Esophagus mucosa (tissue), 1 donor: ENCODE measurements at regions not wholly inside any gene's neighbourhood (a gene's known extent, or its start where the extent isn't known, plus 50 kb on each side); places are given as distances from the start of the nearest gene placed in this dataset.

Source experiments
- ATAC-seq: fragments of 200-7000 bp; cut with Tn5 transposase; one replicate; pipeline ENCODE4 v1.9.1; 2020
- donor health status: DM: yes; HTN: yes; CAD: no.

DNA sequence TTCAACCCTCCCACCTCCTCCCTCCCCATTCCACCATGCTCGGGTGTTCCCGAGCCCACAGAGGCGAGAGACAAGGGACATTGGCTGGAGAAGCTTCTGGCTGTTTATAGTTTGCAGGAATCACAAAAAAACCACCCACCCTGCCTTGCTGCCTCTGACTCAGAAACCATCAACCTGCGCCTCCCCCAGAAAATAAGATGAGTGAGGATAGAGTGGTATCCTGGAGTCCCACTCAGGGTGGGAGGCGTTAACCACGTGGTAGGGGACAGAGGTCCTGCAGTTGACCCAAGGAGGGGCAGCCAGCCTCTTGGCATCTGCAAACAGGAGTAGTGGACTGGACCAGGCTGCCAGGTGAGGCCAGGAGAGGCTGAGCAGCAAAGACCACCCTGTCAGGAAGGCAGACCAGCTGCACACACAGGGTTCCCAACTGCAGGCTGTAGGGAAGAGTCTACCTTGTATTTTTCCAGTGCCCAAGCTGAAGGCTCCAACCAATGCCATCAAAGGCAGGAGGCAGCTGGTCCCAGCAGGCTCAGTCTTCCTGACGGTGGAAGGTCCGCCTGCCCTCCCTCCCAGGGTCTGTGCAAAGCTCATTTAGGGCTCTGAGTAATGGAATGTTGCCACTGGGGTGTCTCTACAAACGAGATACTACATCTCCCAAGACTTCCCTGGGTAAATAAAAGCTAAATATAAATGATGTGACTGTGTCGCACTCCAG is 201.5 kb upstream of the TNRC6C start:
- ATAC-seq = no peak

DNA sequence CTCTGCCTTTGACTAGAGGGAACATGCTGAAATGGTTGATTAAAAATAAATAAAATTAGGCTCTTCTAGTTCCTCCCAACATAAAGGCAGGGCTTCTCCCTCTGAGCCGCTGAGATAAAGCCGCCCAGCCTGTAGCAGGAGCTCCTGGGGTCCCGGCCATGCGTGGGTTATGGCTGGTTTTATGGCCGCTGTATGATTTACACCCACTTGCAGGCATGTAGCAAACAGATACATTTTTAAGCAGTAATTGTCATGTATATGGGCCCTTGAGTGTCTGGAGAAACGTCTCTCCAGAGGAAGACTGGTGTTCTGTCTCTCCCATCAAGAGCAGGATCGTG is 201.0 kb upstream of the TNRC6C start:
- no peak for ATAC-seq

DNA sequence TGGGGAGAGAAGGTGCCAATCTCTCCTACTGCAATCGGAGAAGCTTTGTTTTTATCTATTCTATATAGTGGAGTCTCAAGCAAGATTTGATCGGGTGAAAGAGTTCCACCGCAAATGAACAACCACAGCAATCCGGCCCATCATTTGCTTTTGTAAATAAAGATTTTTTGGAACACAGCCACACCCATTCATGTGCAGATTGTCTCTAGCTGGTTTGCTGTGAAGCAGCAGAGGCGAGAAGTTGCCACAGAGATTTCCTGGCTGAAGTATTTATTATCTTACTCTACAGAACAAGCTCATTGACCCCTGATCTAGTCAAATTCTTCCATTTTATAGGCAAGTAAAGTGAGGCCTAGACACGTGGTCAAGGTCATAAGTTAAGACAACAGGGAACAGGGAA is 195.5 kb upstream of the TNRC6C start:
- no peak for ATAC-seq

DNA sequence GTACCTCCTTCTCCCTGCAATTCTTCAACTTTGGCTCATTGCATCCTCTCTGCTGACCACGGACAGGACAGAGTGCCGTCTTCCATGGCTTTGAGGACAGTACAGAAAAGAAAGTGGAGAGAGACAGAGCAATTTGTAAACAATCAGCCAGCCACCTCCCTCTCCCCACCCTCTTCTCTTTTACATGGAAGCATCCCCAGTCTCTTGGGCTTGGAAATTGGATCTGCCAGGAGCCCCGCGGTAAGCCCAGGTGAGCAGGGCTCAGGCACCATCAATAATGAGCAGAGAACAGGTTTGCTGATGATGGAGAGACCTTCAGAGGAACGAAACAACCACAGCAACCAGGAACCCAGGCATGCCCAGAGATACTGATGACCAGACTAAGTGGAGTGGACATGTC is 194.9 kb upstream of the TNRC6C start:
- ATAC-seq = no peak

DNA sequence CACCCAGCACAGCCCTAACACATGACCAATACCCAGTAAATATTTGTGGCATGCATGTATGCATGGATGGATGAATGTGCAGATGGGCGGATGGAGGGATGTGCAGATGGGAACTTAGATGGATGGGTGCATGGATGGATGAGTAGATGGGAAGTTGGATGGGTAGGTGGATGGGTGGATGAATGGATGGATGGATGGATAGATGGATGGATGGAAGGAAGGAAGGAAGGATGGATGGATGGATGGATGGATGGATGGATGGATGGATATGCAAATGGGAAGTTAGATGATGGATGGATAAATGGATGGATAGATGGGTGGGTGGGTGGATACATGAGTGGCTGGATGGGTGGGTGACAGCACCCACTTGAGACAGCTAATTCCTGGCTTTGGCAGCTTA is 193.2 kb upstream of the TNRC6C start:
- ATAC-seq = no peak

DNA sequence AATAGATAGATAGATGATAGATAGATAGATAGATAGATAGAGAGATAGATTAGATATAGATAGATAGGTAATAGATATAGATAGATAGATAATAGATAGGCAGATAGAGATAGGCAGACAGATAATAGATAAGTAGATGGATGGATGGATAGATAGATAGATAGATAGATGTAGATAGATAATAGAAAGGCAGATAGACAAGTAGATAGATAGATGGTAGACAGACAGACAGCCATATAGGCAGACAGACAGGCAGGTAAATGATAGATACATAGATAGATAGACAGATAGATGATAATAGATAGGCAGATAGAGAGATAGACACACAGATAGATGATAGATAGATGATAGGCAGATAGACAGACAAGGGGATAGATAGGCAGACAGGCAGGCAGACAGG is 191.4 kb upstream of the TNRC6C start:
- no peak for ATAC-seq

DNA sequence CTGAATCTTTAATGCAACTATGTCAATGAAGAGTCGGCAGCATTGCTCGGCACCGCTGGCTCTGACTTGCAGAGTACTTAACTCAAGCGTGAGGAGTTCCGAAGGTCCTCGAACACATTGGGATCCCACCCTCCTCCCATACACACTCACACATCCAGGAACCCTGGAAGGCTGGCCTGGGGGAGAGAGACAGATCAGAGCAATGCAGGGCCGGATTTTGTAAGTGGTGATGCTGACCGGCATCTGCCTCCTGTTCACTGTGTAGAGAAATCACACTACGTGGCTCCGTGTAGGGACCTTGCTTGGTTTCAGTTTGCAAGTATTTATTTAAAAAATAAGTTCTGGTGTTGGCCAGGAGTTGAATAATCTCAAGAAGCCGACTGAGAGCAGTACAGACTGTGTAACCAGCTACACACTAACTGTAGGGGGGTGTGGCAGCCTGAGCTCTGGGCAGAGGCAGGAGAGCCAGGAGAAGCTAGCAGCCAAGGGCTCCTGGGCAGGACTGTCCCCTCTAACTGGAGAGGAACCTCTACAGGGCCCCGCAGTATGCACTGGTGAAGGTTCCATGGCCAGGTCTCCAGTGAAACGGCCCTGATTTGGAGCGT is 190.2 kb upstream of the TNRC6C start:
- ATAC-seq = no peak

DNA sequence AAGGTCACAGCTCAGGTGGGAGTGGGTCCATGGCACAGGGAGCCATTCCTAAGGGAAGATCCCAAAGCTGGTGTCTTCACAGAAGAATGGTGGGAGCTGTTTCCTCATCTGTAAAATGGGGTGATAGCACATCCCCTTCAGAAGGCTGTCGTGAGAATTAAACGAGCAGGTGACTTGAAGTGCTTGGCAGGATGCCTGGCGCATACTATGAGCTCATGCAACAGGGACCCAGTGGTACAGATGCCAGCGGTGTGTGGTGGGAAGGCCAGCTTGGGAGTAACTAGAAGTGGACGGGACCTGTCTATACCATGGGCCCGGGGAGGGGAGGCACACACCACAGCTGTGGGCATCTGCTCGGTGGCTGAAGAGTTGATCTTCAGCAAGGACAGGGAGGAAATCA is 189.3 kb upstream of the TNRC6C start:
- no peak for ATAC-seq

DNA sequence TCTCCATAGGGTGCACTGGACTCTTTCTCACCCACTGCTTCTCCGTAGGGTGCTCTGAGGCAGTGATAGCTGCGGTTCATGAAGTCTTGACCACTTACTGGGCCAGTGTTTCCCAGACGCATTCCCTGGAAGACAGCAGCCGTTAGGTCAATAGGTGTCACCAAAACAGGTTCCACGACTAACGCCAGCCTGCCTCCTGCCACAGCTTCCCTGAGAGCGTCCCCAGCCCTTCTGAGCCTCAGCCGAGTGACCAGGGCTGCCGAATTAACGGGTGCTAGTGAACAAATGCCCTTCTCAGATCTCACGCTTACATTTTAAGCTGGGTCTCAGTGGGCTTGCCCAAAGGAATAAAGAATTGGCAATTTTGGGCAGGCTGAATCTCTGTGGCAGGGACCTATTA is 188.7 kb upstream of the TNRC6C start:
- ATAC-seq = no peak

DNA sequence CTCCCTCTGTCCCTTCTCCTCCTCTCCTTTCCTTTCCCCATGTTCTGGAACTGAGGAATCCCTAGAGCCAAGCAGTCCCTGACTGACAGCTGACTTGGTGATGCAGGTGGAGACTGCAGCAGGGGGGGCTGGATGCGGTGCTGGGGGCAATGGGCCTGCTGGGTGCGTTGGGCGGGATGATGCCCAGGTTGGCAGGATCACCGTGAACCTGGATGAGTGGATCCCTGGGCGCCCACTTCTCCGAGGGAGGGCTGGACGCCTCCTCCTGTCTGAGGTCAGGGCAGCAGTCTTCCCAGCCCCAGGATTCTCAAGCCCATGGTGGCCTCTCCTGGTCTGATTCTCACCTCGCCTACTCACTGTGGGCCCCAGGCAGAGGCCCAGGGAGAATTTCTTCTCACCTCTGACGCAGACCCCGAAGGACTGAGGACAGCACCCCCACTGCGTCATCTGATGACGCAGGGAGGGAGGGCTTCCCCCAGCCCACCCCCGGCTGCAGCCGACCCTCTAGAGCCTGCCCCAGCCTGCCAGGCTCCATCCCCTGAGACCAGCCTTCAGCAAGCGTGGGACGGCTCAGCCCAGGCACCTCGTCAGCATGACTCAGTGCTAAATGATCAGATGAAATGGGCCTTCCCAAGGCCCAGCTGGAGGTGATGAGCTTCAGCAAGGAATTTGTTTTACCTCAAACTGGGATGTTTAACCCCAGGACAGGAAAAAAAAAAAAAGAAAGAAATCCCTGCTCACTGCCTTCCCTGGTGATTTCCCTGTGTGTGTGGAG is 188.0 kb upstream of the TNRC6C start:
- ATAC-seq = no peak

DNA sequence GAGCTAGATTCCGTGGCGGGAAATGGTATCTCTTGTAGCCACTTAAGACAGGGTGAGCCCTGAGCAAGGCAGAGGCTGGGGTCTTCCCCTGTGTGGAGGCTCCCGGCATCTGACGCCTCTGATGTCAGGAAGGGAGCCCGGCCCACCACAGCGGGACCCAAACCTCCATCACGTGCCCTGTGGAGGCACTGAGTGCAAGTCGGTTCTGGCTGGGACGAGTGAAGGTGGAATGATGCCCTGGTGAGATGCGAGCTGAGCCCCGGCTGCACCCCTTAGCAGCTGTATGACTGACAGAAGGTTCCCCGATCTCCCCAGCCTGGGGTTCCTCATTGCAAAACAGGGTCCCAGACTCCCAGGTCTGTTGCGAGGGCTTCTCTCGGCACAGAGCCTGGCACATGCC is 187.4 kb upstream of the TNRC6C start:
- ATAC-seq = no peak

DNA sequence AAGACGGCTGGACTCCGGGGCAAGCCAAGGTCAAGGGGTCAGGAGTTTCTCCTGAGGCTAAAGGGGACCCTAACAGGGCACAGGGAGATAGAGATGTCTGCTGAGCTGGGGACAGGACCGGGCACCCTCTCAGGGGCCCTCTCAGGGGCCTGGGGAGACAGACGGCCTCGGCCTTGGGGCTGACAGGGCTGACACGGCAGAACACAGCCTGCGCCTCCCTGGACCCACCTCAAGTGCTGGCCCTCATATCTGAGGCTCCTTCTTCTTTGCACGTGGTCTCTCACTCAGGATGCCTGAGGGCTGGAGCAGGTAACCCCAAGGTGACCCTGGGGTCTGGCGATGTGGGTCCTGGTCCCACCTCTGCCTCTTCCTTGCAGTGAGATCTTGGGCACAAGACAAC is 186.9 kb upstream of the TNRC6C start:
- peak; percentile 9 for ATAC-seq

DNA sequence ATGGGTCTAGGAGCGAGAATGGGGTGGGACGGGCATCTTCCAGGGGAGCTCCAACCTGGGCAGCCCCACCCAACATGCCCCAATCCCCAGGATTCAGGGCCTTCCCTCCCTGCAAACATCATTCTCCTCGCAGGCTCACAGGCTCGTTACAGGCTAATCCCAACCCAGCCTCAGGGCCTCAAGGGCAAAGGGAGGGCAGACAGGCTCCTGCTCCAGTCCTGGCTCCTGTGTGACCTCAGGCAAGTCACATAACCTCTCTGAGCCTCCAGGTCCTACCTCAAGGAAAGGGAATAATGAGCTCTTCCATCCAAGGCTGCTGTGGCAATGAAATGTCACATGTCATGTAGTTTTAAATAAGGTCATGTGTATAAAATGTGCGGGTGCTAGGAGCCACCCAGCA is 186.5 kb upstream of the TNRC6C start:
- no peak for ATAC-seq

DNA sequence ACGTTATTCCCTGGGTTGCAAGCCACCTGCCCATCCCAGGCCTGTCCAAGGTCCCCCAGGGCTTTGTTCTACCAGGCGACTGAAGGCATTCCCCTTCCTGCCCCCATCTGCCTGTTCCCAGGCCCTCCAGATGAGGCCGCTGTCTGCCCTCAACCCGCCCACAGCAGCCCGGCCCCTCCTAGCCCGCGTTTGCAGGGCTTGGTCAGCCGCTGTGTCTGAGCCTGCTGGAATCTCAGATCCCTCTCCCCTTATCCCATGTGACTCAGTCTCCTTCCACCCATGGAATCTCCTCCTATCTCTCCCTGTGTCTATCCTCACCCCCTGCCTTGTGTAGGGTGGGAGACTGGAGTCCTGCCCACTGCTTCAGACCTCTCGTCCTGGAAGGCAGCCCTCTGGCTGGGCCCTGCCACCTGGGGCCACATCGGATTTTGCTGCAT is 186.0 kb upstream of the TNRC6C start:
- peak; percentile 80 for ATAC-seq

DNA sequence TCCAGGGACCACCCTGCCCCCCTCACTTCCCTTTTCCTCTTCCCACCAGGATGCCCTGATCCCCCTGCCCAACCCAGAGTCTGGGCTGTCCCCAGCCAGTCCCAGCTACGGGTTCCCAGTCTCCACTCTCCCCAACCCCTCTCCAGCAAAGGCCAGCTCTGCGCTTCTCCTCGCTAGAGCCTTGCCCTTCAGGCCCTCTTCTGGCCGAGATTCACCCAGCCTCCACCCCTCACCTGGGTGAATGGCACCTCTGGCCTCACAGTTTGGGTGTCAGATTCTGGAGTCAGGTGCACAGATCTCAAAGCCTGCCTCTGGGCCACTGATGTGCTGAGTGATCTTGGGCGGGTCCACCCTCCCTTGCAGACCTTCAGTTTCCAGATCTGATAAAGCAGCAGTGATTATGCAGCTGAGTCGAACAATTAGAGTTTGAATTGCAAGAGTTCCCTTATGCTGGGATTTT is 185.6 kb upstream of the TNRC6C start:
- peak; percentile 29 for ATAC-seq

DNA sequence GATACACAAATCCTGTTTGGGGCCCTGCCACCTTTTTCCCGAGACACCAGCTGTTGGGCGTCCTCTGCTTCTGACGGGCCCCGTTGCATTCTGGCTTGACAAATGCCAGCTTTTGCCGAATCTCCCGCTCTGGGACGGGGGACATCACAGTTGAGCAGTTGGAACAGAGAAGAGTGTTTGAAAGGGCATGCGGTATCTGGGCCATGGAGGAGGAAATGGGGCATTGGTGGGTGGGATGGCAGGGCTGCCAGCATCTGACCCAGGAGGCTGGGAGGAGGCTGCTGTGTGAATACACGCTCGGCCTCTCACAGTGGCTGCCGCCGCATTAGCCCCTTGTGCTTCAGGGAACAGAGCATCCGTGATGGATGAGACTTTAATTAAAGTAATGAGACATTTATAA is 184.3 kb upstream of the TNRC6C start:
- no peak for ATAC-seq

DNA sequence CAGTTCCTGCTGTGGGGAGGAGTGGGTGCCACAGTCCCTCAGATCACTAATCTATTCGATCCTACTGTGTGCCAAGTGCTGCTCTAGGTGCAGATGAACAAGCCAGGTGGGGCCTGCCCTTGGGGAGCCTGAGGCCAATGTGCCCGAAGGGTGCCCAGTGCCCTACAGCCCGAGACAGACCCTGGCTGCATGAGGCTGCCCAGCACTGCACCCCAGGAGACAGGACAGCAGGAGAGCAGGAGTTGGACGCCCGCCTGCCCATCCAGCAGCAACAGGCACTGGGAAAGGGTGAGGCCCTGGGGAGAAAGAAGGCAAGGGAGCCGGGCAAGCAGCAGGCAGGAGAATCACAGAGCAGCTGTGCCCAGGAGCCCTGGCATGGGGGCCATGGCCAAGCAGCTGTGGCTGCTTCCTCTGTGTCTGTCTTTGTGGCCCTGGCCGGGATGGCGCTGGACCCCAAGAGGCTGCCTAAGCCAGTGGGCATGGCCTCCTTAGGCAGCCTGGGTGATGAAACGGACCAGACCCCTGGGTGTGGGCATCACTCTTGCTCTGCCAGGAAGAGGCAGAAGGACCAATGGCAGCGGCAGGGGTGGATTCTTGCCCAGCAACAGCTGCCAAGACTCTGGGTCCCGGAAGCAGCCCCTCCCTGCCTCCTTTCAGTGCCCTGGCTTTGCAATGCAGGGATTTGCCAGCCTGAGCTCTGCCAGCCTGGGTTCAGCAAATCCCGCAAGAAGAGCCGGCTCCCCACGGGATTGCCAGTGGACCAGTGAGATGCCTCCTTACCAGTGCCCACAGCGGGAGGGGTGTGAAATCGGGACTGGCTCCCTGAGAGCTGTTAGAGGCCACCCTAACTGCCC is 179.6 kb upstream of the TNRC6C start:
- ATAC-seq = peak; percentile 69

DNA sequence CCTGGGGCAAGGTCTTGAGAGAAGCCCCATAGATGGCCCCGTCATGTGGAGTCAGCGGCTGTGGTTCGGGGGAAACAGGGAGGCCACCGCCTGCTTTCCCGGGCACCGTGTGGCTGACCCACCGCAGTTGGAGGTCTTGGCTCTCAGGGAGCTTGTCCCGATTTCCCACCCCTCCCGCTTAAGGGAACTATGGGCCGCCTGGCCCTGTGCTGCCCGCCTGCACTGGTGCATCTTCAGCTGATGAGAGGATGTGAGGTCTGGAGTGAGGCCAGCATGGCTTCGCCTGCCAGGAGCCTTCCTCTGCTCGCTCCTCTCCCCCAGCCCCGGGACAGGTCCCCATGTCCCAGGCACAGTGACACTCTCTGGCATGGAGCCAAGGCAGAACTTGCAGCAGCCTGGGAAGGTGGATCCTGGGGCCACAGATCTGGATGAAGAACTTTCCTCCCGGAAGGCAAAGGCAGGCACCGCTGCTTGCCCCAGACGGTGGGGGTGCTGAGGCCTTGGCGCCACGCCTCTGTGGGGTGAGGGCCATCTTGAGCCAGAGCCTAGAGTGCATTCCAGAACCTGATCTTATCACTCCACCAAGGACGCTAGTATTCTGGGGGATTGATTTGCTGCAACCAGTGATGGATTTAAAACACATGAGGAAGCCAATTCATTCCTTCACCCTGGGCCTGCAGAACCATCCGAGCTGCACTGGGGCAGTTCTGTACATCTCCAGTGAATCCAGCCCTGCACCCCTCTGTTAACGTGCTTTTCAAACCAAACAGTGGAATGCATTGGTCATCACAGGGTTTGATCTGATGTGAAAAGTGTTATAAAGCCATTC is 178.6 kb upstream of the TNRC6C start:
- ATAC-seq = peak; percentile 21

DNA sequence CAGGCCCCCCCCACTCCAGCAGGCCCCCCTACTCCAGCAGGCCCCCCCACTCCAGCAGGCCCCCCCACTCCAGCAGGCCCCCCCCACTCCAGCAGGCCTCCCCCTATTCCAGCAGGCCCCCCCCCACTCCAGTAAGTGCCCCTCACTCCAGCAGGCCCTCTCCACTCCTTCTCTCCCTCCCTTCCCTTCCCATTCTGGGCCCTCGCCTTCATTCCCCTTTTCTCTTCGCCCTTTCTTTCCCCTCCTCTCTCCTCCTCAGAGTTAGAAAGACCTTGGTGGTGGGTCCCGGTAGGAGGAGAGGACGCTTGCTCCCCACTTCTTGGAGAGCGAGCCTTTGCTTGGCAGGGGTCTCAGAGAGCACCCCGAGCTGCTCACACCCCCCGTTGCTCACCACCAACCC is 177.0 kb upstream of the TNRC6C start:
- no peak for ATAC-seq

DNA sequence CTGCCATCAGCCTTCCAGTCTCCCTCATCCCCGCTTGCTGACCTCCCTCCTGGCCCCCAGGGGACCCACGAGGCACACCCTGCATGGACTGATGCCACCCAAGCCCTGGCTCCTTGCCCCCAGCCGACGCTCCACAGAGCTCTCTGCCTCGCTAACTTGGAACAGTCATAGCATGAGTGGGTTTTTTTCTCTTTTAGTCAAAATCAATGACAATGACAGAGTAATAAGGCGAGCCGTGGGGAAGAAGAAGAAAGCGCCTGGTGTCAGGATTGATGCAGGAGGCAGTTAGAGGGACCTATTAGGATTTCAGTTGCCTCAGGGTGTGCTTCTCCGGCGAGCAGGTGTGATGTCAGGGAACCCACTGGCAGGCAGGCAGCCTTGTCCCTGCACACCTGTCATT is 176.3 kb upstream of the TNRC6C start:
- no peak for ATAC-seq

DNA sequence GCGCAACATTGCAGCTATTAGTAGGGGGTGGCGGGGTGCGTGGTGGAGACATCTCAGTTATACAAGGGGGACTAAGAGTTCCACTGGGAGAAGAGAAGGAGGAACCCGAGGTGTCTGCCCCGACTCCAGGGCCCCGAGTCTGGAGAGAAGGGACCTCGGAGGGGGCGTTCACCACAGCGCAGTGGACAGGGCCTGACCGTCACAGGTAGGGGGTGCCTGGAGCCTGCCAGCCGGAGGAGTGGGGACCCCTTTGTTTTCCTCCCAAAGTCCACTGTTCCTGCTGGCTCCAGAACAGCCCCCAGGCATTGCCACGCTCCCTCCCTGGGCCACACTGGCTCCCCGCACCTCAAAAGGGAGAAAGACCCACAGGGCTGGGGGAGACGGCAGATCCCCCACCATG is 175.9 kb upstream of the TNRC6C start:
- no peak for ATAC-seq
